ENCODE measurements at regions not wholly inside any gene's neighbourhood (a gene's known extent, or its start where the extent isn't known, plus 50 kb on each side); places are given as distances from the start of the nearest gene placed in this dataset.

DNA sequence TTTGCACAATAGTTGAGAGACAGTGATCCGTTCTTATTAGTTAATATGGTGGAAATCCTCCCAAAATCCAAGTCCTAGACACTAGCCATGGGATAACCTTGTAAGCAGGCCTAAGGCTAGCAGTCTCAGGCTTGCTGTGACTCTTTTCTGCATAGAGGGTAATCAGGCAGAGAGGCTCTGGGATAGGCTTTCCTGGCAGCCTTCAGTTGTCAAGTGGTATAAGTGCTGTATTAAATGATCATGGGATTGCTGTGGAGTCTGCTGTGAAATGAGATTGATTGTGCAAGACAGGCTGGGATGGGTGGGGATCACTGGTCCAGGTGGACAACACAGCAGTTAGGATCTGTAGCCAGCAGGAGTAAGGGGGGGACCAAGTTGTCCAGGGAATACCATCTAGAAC is 416.4 kb downstream of the TLE4 start:
- DNase-seq (ENCODE audit: low spot score): no peak

DNA sequence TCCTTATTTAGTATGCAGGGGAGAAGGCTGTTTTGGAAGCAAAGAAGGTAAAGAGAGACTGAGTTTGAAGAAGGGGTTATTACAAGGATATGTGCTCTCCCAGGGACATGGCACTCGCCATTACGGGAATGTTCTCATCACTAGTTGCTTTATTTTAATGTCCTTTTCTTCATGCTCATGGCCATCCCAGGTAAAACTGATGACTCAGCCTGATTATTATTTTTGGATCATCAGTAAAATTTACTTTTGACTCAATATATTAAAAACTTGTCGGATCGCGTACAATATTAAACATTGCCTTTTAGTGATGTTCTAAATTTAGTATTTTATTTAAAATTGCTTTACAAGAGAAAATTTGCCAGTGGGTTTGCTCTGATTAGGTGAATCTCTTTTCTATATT is 414.7 kb downstream of the TLE4 start:
- no peak for DNase-seq (ENCODE audit: low spot score)

DNA sequence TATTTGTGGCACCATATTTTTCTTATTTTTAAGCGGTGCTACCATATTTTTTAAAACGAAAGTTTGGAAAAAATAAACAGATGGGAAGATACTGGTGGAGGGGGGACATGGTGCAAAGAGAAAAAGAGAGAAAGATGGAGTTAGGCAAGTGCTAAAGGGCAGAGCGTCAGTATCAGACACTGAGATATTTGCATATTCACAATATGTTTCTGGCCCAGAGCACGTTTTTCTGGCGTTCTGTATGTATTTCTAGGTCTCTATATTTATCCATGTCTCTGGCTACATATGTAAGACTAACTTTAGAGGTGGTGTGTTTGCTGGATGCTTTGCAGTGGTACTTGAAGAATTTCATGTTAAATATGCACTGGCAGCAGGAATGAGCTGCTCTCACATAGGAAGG is 414.0 kb downstream of the TLE4 start:
- no peak for DNase-seq (ENCODE audit: low spot score)

DNA sequence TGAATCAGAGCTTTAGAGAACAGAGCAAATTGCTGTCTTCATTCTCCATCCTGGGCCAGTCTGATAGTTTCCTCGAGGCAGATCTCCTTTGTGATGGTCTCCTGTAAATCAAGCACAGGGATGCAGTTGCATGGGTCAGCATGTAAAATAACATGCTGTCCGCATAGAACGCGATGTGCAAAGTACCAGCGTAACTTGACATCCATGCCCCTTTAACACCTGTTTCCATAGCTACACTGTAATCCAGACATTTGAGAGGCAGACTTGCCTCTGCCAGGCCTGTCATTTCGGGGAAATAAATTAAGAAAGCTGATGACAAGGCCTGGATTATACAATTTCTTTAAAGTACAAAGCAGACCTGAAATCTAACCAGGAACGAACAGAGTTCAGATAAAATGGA is 413.5 kb downstream of the TLE4 start:
- no peak for DNase-seq (ENCODE audit: low spot score)

DNA sequence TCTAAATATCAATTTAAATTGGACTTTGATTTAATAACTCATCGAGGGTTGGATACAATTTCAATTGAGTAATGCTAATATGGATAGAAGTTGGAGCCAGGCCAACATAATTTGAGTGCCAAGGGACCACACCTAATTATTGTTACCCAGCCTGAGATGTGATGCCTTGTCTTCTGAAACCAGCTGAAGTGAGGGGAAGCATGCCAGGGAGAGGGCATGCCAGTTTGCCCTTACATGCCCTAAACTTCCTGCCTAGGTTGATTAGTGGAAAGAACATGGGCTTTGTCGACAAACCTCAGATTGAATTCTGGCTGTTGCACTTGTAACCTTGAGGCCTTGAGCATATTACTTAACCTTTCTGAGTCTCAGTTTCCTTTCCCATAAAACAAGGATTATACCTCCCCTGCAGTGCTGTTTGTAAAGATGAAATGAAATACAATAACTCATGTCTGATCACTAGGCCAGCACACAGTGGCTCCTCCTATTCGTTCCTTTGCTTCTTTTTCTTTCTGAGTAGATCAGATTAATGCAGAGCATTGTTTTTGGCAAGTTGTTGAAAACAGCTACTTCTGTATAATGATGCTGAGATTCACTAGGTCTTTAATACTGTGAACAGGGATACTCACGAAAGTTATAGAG is 412.8 kb downstream of the TLE4 start:
- no peak for DNase-seq (ENCODE audit: low spot score)

DNA sequence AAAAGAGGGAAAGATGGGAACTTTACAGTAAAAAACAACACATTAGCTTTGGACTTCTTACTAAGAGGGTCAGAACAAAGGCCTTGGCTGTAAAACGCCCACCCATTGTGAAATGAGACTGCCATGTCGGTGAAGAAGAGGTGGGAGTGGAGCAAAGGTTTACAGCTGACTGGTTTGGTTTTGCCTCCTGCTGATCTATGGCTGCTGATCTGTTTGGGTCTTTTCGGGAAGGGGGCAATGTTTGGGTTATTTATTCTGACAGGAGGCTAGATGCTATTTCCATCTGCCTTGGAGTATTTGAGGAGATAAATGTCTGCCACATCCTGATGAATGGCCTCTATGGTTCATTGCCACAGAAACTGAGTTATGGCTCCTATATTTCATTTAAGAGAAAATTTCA is 408.7 kb downstream of the TLE4 start:
- no peak for DNase-seq (ENCODE audit: low spot score)

DNA sequence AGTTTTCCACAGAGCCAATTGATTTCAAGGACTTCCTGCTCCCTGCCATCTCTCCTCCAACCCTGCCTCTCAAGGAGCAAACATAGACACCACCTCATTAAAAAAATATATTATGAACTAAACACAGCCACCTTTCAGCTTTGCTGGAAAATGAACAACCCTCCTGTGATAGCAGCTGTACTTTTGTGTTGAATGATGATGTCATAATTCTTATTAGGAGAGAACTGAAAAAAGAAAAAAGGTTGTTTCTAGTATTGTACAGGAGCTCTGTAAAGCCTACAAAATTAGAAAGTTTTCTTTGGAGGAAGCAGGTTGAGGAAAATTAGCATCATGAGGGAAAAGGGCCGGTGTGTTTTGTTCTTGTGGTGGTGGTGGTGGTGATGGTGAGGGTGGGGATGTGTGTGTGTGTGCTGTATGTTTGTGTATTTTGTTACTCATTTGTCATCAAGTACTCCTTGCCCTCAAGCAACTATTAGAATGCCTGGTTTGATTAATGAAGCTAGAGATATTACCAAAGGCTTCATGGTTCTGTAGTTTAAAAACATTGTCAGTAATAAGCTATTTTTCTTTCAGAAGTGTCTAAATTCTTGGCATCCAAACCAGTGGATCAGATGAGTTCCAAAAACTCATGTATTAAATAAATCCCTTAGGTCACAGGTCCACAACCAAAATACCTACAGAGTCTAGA is 405.9 kb downstream of the TLE4 start:
- no peak for DNase-seq (ENCODE audit: low spot score)

DNA sequence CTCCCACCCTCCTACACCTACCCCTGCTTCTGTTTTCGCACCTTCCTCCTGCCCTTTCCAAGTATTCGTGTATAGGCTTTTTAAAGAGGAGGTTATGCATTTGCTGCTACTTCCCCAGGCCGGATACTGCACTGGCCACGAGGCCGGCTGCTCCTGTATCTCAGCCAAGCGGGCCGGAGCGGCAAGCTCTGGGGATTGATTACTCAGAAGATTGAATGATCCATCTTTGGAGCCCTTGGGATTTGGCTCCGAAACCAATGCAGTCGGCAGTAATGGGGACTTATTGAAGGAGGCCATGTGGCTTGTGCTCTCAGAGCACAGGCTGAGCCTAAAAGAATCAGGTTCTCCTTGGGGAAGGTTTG is 405.3 kb downstream of the TLE4 start:
- no peak for DNase-seq (ENCODE audit: low spot score)

DNA sequence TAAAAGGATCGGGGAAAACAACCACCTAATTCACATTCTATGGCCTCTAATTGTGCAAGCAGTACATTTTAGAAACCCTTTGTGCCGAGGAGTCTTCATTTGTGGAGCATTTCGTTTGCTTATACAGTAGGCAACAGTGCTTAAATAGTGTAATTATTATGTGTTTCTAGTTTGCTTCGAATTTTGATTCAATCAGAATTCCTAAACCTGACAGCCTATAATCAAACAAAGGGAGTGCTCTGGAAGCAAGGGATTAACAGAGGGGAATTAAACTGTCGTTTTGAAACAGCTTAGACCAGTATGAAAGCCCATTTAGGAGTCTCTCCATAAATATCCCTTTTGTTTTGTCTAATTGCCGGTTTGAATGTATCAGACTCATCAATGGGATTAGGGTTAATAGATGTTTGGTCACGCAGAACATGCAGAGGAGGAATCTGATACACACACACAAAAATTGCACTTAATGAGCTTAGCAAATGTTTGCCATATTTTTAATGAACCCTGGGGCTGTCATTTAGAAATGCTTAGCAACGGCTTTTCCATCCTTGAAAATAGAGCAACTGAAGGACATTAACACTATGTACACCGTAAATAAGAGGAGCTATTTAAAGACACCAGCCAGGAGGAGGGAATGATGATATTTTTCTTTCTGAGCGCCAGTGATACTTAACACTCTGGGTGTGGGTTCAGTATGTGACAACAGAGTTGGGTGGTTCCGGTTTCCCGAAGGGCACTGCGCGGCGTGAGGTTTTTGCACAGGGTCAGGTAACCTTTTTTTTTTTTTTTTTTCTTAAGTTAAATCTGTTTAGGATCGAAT is 404.7 kb downstream of the TLE4 start:
- no peak for DNase-seq (ENCODE audit: low spot score)

DNA sequence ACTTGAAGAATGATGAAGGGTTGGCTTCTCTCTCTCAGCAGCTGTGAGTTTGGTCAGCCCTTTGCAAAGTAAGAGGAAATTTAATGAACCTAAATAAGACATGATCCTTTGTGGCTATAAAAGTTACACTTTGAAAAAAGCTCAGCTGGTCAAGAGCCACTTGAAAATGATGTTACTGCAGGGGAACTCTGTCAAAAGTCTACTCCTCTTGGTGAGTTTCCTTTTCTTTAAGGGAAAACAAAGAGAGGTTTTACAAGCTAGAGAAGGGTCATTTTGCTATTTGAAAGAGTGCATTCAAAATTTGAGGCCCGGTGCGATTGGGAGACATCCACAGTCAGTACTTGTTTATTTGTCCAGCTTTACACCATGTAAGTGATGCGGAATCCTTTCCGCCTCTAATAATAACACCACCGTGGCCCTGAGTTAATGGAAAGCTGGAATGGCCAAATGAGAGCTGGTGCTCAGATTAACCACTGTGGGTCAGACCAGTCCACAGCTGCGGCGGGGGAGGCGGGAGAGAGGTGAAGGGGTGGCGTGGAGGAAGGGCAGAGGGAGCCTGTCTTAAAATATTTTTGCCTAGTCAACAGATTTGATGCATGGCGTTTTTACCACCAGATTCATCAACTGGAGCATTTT is 404.0 kb downstream of the TLE4 start:
- DNase-seq (ENCODE audit: low spot score): no peak

DNA sequence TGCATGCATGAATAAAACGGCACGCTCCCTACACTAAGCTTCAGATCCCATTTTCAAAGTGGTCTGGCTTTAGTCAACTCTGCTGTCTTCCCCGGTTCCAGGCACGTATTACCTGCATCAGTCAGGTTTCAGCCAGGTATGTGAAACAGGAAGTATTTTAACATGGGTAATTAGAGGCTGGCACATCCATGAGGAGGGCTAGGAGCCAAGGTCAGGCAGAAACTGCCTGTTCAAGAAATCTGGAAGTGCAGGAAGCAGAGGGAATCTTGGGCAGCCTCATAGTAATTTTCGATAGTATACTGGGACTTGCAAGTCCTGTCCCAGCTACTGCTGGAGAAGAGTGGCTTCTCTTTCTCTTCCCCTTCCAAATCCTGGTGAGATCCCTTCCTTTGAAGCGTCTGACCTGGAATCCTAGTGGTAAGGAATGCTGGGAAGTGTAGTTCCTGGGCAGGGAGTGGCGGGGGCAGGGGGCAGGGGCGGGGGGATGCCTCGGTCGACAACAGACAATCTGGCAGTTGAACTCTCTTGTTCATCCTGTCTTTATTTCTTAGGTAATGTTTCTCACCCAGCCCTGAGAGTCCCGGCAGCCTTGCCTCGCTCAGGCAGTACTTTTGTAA is 403.1 kb downstream of the TLE4 start:
- DNase-seq (ENCODE audit: low spot score): no peak

DNA sequence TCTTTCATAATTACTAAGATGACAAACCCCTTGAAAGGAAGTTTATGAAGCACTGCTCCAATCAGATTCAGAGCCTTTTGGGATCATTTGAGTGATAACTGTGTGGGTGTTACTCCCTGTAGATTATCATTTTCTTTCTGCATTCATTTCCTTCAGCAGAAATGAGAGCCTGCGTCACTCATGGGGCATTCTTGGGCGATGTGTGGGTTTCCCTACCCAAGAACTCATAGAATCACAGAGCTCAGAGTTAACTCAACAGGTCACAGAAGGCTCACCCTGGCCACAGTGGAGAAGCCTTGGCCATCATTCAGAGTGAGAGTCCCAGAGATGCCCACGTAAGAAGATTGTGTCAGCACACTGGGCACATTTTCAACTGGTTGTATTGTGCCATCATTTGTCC is 401.9 kb downstream of the TLE4 start:
- DNase-seq (ENCODE audit: low spot score): no peak

DNA sequence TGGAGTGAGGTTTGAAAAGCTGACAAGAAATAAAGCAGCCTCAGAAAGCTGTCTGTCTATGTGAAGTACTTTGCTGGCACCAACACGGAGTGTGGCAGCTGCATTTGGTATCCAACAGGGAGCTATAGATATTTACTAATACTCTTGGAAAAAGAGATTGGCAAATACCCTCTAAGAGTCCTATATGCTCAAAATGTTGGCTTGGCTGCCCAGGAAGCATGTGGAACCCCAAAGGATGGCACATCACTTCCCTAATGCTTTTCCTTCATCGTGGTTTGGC is 398.3 kb downstream of the TLE4 start:
- DNase-seq (ENCODE audit: low spot score): no peak

DNA sequence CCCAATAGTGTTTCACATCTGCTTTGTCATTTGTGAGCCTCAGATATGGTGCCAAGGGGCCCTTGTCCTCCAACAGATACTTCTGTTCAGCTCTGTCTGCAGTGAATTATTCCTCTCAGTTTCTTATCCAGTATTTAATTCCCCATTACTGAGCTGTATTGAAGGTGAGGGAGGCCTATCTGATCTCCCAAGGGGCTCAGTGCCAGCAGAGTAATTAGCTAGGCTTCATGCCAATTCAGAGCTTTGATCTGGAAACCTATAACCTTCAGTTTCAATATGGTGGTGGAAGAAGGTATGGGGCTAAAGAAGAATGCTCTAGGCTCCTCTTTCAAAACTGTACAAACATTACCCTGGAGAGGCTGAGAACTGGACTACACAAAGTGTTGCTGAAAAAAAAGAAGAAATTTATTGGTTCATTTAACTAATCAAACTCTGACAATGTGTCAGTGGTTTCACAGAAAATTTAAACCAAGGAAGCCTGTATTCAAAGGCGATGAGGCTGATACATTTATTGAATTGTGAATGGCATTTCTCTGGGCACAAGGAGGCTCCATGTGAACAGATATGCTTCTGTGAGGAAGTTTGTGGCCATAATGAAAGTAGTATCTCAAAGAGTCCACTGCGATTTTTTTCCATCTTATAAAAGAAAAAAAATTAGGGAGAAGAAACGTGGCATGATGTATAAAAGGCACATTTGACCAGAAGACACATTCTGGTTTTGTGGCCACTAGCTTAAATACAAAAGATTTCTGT is 397.8 kb downstream of the TLE4 start:
- no peak for DNase-seq (ENCODE audit: low spot score)

DNA sequence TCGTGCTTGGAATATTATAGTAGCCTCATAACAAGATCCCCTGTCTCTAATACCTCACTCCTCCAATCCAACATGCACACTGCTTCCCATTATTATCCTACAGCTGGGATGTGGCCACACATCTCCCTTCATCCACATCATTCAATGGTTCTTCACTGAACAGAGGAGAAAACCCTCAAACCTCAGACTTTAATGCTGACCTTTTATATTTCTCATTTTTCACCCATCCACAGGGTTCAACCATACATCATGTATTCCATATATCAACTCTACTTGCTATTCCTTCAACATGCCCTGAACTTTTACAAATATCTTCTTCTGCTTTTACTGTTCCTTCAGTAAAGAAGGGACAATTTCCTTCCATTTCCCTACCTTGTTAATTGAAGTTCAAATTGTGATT is 396.8 kb downstream of the TLE4 start:
- DNase-seq (ENCODE audit: low spot score): no peak

DNA sequence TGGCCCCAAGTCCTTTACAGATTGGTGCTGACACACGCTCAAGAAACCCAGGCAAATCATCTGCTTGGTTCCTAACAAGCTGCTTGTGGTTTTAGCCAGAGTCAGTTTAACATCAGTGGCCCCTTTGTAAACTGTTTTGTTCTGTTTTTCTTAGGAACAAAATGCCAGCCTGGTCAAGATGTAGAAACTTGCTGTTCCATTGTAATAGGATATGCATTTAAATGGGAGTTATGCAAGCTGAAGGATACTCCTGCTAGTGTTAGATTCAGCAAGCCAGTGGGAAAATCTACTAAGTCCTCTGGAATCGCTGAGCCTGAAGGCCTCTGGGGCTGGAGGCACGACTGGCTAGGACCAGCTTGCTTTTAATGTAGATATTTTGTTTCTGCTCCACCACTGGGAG is 391.1 kb downstream of the TLE4 start:
- no peak for DNase-seq (ENCODE audit: low spot score)

DNA sequence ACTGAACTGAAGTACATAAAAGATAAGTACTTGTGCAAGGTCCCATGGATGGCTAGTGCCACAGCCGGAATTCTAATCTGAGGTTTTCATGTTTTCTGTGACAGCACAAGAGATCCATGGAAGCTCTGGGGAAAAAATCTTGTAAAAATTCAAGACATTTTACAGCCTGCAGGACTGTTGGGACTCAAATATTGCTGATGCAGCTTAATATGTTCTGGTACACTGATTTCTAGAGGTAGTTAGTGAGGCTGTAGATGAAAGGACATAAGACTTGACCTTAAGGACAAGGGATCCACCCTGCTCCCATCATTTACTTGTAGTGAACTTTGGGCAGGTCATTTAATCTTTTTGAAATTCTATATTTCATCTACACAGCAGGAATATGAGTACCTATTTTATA is 390.4 kb downstream of the TLE4 start:
- DNase-seq (ENCODE audit: low spot score): no peak

DNA sequence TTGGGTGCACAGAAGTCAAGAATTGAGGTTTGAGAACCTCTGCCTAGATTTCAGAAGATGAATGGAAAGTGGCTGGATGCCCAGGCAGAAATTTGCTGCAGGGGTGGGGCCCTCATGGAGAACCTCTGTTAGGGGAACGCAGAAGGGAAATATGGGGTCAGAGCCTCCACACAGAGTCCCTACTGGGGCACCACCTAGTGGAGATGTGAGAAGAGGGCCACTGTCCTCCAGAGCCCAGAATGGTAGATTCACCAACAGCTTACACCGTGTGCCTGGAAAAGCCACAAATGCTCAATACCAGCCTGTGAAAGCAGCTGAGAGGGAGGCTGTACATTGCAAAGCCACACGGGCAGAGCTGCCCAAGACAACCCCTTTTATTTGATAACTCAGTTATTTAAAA is 383.5 kb downstream of the TLE4 start:
- DNase-seq (ENCODE audit: low spot score): no peak

DNA sequence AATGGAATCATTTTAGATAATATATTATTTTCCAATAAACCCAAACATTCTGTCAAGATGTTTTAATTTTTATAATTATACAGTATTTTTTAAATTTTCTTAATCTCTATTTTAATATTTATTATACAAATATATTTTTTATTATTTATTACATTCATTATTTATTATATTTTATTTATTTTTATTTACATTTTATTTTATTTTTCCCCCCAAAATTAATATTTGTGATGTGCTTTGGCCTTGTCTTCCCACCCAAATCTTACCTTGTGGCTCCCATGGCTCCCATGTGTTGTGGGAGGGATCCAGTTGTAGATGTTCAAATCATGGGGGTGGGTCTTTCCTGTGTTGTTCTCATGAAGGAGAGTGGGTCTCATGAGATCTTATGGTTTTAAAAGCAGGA is 382.1 kb downstream of the TLE4 start:
- DNase-seq (ENCODE audit: low spot score): no peak

DNA sequence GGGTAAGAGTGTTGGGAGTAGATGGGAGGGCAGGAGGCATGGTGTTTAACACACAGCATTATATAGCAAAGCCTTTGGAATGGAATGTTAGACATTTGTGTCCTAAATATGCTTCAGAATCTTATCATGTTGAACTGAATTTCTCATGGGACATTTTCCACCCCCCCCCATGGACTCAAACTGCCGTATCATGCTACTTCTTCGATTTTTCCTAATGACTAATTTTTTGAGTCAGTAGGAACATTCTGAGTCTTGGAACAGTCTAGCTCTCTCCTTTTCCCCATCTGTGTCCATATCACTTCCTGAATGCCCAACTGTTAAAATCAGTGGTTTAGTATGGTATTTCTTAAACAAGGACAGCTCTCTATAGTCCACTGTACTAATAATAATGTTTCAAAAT is 380.6 kb downstream of the TLE4 start:
- DNase-seq (ENCODE audit: low spot score): no peak

DNA sequence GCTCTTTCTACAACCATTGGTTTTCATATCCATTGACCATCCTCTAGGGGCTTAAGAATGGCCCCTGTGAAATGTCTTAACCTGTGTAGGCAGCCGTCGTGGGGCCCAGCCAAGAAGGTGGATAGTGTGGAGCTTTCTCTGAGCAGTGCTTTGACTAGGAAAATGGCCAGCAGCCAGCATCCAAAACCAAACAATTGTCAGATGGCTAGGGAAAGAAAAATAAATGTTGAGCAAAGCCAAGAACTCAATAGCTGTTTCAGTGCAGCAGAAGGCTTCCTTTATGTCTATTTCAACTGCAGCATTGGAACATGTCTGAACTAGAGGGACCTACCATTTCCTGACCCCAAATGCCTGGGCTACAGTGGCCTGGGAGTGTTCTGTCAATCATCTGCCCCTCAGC is 374.9 kb downstream of the TLE4 start:
- no peak for DNase-seq (ENCODE audit: low spot score)

DNA sequence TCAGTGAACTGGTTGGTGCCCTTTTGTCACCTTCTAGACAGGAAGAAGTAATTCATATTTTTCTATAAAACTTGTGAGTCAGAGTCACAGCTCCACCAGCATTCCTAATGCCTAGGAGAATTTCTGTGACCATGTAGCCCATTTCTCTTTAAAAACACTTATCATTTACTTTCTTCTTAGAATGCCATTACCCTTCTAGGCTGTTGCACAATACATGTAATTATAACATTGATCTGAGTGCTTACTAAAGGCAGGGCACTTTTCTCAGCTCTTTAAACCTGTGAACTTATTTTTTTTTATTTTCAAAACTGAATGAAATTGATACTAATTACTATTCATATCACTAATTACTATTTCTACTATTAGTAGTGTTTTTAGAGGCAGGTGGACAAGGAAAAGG is 373.7 kb downstream of the TLE4 start:
- no peak for DNase-seq (ENCODE audit: low spot score)

All from hematopoietic multipotent progenitor cell treated with erythropoietin and hydrocortisone succinate and interleukin-3 and kit ligand, for 15 days (in vitro differentiated cells).